HG03108 (cell line): ENCODE measurements at regions not wholly inside any gene's neighbourhood (a gene's known extent, or its start where the extent isn't known, plus 50 kb on each side); places are given as distances from the start of the nearest gene placed in this dataset.

Experiments used
- ATAC-seq: cut with Tn5 transposase; IDR thresholded peaks from one replicate; pipeline ENCODE4 v1.9.1; 2021; ENCODE audit warnings: moderate library complexity; ENCODE audit not compliant: unreplicated experiment

- no peak for ATAC-seq
Measured at GRCh38 chr5:1707467-1707866, 92.2 kb downstream of the MRPL36 start.

GRCh38 chr5:1706428-1706827, 93.2 kb downstream of the MRPL36 start:
- ATAC-seq: no peak

- ATAC-seq: no peak
Measured at GRCh38 chr5:1706021-1706420, 93.6 kb downstream of the MRPL36 start.

GRCh38 chr5:1704676-1705075, 95.0 kb downstream of the MRPL36 start:
- no peak for ATAC-seq

GRCh38 chr5:1704266-1704665, 95.4 kb downstream of the MRPL36 start:
- ATAC-seq: no peak

GRCh38 chr5:1703352-1704050, 96.1 kb downstream of the MRPL36 start:
- ATAC-seq: no peak

- no peak for ATAC-seq
Measured at GRCh38 chr5:1702318-1702717, 97.3 kb downstream of the MRPL36 start.

- no peak for ATAC-seq
Measured at GRCh38 chr5:1701884-1702283, 97.8 kb downstream of the MRPL36 start.

- no peak for ATAC-seq
Measured at GRCh38 chr5:1701216-1701864, 98.3 kb downstream of the MRPL36 start.

- no peak for ATAC-seq
Measured at GRCh38 chr5:1699394-1699793, 100.2 kb downstream of the MRPL36 start.

- ATAC-seq: no peak
Measured at GRCh38 chr5:1698589-1699316, 100.9 kb downstream of the MRPL36 start.

GRCh38 chr5:1692381-1692780, 107.3 kb downstream of the MRPL36 start:
- no peak for ATAC-seq

GRCh38 chr5:1687301-1687970, 112.2 kb downstream of the MRPL36 start:
- no peak for ATAC-seq

- no peak for ATAC-seq
Measured at GRCh38 chr5:1686016-1686802, 113.4 kb downstream of the MRPL36 start.

- no peak for ATAC-seq
Measured at GRCh38 chr5:1685066-1685465, 114.6 kb downstream of the MRPL36 start.

GRCh38 chr5:1681955-1682354, 117.7 kb downstream of the MRPL36 start:
- no peak for ATAC-seq

- ATAC-seq: no peak
Measured at GRCh38 chr5:1673042-1673677, 126.5 kb downstream of the MRPL36 start.

GRCh38 chr5:1672396-1672795, 127.2 kb downstream of the MRPL36 start:
- no peak for ATAC-seq

GRCh38 chr5:1671351-1671750, 128.3 kb downstream of the MRPL36 start:
- no peak for ATAC-seq

GRCh38 chr5:1670351-1670750, 129.3 kb downstream of the MRPL36 start:
- no peak for ATAC-seq
